ENCODE measurements at regions not wholly inside any gene's neighbourhood (a gene's known extent, or its start where the extent isn't known, plus 50 kb on each side); places are given as distances from the start of the nearest gene placed in this dataset.
"Not testable (repeated sequence)": the region's sequence is repeated elsewhere in the genome, so short reads cannot be mapped to it uniquely, and the experiment has no call there.

GRCh38 chr2:62604336-62604735, 98.3 kb upstream of the TMEM17 start:
- no peak for ATAC-seq (ENCODE audit: low FRiP score)
- DNase-seq (ENCODE audit: low spot score): no peak
- no peak for TF ChIP-seq CTCF (IDR thresholded peaks at IDR 0.05)

- TF ChIP-seq CTCF (IDR thresholded peaks at IDR 0.05): no peak
- ATAC-seq (ENCODE audit: low FRiP score) (no peak), DNase-seq (ENCODE audit: low spot score) (no peak)
Observed at GRCh38 chr2:62603154-62603712, 97.2 kb upstream of the TMEM17 start.

- not testable (repeated sequence) for DNase-seq (ENCODE audit: low spot score); ATAC-seq (ENCODE audit: low FRiP score)
Observed at GRCh38 chr2:62599674-62600410, 93.8 kb upstream of the TMEM17 start.

- TF ChIP-seq CTCF (IDR thresholded peaks at IDR 0.05): no peak
- no peak for DNase-seq (ENCODE audit: low spot score)
- no peak for ATAC-seq (ENCODE audit: low FRiP score)
Observed at GRCh38 chr2:62597323-62597722, 91.3 kb upstream of the TMEM17 start.

- no peak for TF ChIP-seq CTCF (IDR thresholded peaks at IDR 0.05)
- peak; percentile 51 for DNase-seq (ENCODE audit: low spot score)
- peak; percentile 71 for ATAC-seq (ENCODE audit: low FRiP score)
Observed at GRCh38 chr2:62596061-62596921, 90.3 kb upstream of the TMEM17 start.

GRCh38 chr2:62595474-62595873, 89.5 kb upstream of the TMEM17 start:
- no peak for DNase-seq (ENCODE audit: low spot score)
- no peak for ATAC-seq (ENCODE audit: low FRiP score)
- TF ChIP-seq CTCF (IDR thresholded peaks at IDR 0.05): no peak

- TF ChIP-seq CTCF (IDR thresholded peaks at IDR 0.05): no peak
- ATAC-seq (ENCODE audit: low FRiP score) (no peak), DNase-seq (ENCODE audit: low spot score) (no peak)
Observed at GRCh38 chr2:62593825-62594224, 87.8 kb upstream of the TMEM17 start.

All from omental fat pad (tissue), 3 donors.